ENCODE measurements at regions not wholly inside any gene's neighbourhood (a gene's known extent, or its start where the extent isn't known, plus 50 kb on each side); places are given as distances from the start of the nearest gene placed in this dataset.

DNA sequence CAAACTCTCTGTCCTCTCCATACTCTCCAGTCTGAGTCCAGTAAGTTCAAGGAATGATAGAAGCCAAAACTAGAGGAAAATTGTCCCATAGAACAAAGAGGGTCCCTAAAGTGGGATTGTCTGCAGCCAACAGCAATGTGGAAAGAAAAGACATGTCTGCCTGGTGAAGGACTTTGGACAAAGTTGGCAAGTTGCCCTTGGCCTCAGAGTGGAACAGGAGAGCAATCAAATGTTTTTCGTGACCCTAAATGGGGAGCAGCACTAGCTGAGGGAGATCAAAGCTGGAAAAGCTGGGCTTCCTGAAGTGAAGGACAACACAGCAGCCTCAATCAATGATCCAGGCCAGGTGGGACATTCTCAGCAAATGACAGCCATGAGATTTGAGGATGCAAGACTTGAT lies 183.5 kb downstream of the CHD9NB start:
- intact Hi-C loops (cut with DNase I): no loop called here
- 21 to 59% (median 22%) methylated on average over 1 of the region's 1 CpG for WGBS, 3 donors
- ATAC-seq (no peak), DNase-seq (no peak)
- no peak overlapping the region for H3K4me3 ChIP-seq
- no peaks in the 10 kb centered on the region for H3K27me3 ChIP-seq (ENCODE audit: insufficient read depth in 3 of 3, low read length in 2 of 3)
- no peaks in the 10 kb centered on the region for H3K36me3 ChIP-seq (ENCODE audit: insufficient read depth in 1 of 2, low read depth in 1 of 2)
- H3K9me3 ChIP-seq: no peaks in the 10 kb centered on the region
- H3K4me1 ChIP-seq: no peaks in the 10 kb centered on the region
- TF ChIP-seq, protein P1, sequence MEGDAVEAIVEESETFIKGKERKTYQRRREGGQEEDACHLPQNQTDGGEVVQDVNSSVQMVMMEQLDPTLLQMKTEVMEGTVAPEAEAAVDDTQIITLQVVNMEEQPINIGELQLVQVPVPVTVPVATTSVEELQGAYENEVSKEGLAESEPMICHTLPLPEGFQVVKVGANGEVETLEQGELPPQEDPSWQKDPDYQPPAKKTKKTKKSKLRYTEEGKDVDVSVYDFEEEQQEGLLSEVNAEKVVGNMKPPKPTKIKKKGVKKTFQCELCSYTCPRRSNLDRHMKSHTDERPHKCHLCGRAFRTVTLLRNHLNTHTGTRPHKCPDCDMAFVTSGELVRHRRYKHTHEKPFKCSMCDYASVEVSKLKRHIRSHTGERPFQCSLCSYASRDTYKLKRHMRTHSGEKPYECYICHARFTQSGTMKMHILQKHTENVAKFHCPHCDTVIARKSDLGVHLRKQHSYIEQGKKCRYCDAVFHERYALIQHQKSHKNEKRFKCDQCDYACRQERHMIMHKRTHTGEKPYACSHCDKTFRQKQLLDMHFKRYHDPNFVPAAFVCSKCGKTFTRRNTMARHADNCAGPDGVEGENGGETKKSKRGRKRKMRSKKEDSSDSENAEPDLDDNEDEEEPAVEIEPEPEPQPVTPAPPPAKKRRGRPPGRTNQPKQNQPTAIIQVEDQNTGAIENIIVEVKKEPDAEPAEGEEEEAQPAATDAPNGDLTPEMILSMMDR (IDR thresholded peaks at IDR 0.05): no peak
- no peak overlapping the region for H3K27ac ChIP-seq

DNA sequence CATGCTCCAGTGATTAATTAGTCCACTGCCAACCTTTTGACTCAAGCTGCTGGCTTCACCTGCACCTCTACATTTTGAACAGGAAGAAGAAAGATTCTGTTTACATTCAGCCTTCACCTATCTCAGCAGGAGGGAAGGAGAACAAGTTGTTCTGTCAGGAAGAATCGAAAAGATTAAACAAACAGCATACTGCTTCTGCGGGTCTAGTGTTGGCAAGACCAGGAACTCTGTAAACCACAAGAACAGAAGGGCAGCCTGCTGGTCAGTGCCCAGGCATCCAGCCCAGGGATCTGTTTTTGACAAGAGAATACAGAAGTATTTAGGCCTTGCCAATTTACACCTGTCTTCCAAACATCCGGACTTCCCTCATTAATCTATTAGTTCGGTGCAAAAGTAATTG lies 189.7 kb downstream of the CHD9NB start:
- H3K4me1 ChIP-seq: no peaks in the 10 kb centered on the region
- no peak overlapping the region for H3K4me3 ChIP-seq
- H3K27ac ChIP-seq: no peak overlapping the region
- DNase-seq (no peak), ATAC-seq (no peak)
- intact Hi-C loops (cut with DNase I): no loop called here
- TF ChIP-seq, protein P1 (IDR thresholded peaks at IDR 0.05): no peak
- no peaks in the 10 kb centered on the region for H3K9me3 ChIP-seq
- 88 to 92% (median 91%) methylated on average over 4 of the region's 4 CpGs for WGBS, 3 donors
- no peaks in the 10 kb centered on the region for H3K27me3 ChIP-seq (ENCODE audit: insufficient read depth in 3 of 3, low read length in 2 of 3)
- no peaks in the 10 kb centered on the region for H3K36me3 ChIP-seq (ENCODE audit: insufficient read depth in 1 of 2, low read depth in 1 of 2)

DNA sequence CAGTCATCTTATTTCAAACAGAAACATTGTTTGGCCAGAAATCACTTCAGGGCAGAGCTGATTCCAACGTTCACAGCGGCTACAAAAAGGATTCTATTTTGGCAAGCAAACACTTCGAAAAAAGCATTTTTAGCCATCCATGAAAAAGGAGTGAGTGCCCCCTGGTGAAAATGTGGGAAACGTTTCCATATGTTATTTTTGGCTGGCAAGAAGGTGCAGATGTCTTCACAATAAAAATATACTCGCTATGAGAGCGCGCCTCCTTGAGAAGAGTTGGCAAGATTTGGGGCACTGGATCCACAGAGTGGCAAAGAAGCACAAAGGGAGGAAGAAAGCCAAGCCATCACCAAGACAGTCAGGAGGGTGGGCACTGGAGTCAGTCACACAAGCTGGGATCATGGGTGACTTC lies 191.1 kb downstream of the CHD9NB start:
- no peak for DNase-seq
- H3K4me3 ChIP-seq: no peak overlapping the region
- 8 to 14% (median 12%) methylated on average over 7 of the region's 7 CpGs for WGBS, 3 donors
- no peaks in the 10 kb centered on the region for H3K27me3 ChIP-seq (ENCODE audit: insufficient read depth in 3 of 3, low read length in 2 of 3)
- intact Hi-C loops (cut with DNase I): no loop called here
- H3K27ac ChIP-seq: no peak overlapping the region
- no peaks in the 10 kb centered on the region for H3K4me1 ChIP-seq
- no peaks in the 10 kb centered on the region for H3K36me3 ChIP-seq (ENCODE audit: insufficient read depth in 1 of 2, low read depth in 1 of 2)
- H3K9me3 ChIP-seq: no peaks in the 10 kb centered on the region
- ATAC-seq: no peak
- TF ChIP-seq, protein P1 (IDR thresholded peaks at IDR 0.05): no peak

DNA sequence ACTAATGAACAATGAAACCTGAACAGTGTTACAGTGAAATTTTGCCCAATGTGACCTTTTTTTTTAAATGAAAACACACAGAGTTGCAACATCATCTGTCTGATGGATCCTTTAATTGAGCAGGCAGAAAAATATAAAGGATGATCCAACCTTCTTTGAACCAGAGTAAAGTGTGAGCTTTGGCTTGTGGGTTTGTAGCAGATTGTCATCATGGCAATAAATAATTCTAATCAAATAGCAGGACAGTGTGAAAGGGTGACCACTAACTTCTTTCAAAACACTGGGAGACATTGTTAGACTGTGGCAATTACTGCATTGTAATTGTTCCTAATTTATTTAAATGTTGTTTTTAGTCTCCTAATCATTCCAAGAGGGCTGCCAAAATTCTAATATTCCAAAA lies 197.2 kb downstream of the CHD9NB start:
- TF ChIP-seq, protein P1 (IDR thresholded peaks at IDR 0.05): no peak
- Histone ChIP-seq H3K36me3 (ENCODE audit: insufficient read depth in 1 of 2, low read depth in 1 of 2) (no peaks in the 10 kb centered on the region), H3K4me1 (no peaks in the 10 kb centered on the region), H3K27me3 (ENCODE audit: insufficient read depth in 3 of 3, low read length in 2 of 3) (no peaks in the 10 kb centered on the region), H3K4me3 (no peak overlapping the region), H3K27ac (no peak overlapping the region), H3K9me3 (peaks cover 19% of the 10 kb centered on the region)
- DNase-seq (no peak), ATAC-seq (no peak)
- intact Hi-C loops (cut with DNase I): no loop called here

DNA sequence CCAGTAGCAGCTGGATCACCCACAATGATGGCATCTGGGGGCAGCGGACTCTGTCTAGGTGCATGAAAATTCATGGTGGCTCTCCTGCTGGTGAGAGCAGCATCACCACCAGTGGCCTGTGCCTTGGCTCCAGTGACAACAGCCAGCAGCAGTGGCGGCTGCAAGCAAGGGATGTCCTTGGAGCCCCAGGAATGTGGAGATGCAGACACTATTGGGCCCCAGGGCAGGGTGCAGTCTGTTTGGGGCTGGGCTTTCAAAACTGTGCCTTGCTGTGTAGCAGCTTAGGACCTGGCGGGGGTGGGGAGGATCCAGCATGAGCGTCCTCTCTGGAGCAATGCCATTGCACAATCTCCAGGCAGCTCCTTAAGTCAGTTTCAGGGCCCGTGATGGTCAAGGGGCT lies 199.7 kb downstream of the CHD9NB start:
- Histone ChIP-seq H3K27ac (no peak overlapping the region), H3K9me3 (peaks cover 31% of the 10 kb centered on the region), H3K36me3 (ENCODE audit: insufficient read depth in 1 of 2, low read depth in 1 of 2) (no peaks in the 10 kb centered on the region), H3K4me1 (no peaks in the 10 kb centered on the region), H3K27me3 (ENCODE audit: insufficient read depth in 3 of 3, low read length in 2 of 3) (no peaks in the 10 kb centered on the region), H3K4me3 (no peak overlapping the region)
- DNase-seq (no peak), ATAC-seq (no peak)
- WGBS, 3 donors: 67 to 88% (median 76%) methylated on average over 5 of the region's 5 CpGs
- intact Hi-C loops (cut with DNase I): no loop called here
- TF ChIP-seq, protein P1 (IDR thresholded peaks at IDR 0.05): no peak

Data from psoas muscle (tissue), 7 donors.